Cardiac muscle cell (in vitro differentiated cells and primary cell): ENCODE measurements at regions not wholly inside any gene's neighbourhood (a gene's known extent, or its start where the extent isn't known, plus 50 kb on each side); places are given as distances from the start of the nearest gene placed in this dataset.
A peak's percentile ranks its signal among the peaks of the same experiment; 100 is the strongest.

Experiments
- DNase-seq, 2 donors: peaks; one replicate each; pipeline versions ENCODE4 v3.0.0 to v3.0.0-alpha.2; 2010 to 2017; ENCODE audit warnings: low read depth in 1 of 2, low spot score in 1 of 2
- H3K27ac ChIP-seq: fragments of 200-600 bp; sonication (generic); 2 replicates; pipeline ENCODE4 v1.5.1; 2016
- H3K27me3 ChIP-seq: fragments of 200-600 bp; sonication (generic); 2 replicates; pipeline ENCODE4 v1.6.0; 2016; ENCODE audit warnings: control low read depth
- H3K36me3 ChIP-seq: fragments of 200-600 bp; sonication (generic); 2 replicates; pipeline ENCODE4 v1.5.1; 2016; ENCODE audit warnings: control low read depth
- H3K4me1 ChIP-seq: fragments of 200-600 bp; sonication (generic); 2 replicates; pipeline ENCODE4 v1.8.1; 2017; ENCODE audit warnings: low read depth, mild to moderate bottlenecking, mixed run types
- H3K4me3 ChIP-seq: fragments of 200-600 bp; sonication (generic); 2 replicates; pipeline ENCODE4 v1.5.1; 2016; ENCODE audit warnings: mild to moderate bottlenecking
- H3K9me3 ChIP-seq: fragments of 200-600 bp; sonication (generic); 2 replicates; pipeline ENCODE4 v1.5.1; 2017; ENCODE audit warnings: low read depth, mild to moderate bottlenecking, control low read depth
- TF ChIP-seq, protein P1 (sequence below): IDR thresholded peaks from 2 replicates; pipeline ENCODE4 v1.5.1; 2012; ENCODE audit warnings: low read depth, mild to moderate bottlenecking, low read length

DNA sequence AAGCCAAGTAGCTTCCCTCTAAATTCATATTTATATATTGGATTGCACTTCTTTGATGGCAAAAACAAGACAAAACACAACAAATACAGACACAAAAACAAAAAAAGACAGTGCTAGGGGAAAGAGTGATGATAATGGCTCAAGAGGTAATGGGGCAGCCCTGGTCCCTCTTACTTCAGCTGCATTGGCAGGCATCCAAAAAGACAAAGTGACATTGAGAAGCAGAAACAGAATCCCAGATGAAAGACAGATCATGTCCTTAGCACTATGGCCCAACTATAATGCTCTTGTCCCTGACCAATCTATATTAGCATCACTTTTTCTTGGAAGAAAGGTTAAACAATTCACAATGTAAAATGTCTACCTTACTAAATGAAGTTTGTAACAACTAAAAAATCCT is 76.2 kb downstream of the GPR85 start:
- Histone ChIP-seq H3K4me3 (no peak overlapping the region), H3K27ac (no peak overlapping the region), H3K27me3 (no peaks in the 10 kb centered on the region), H3K36me3 (no peaks in the 10 kb centered on the region), H3K4me1 (peaks cover 14% of the 10 kb centered on the region), H3K9me3 (no peaks in the 10 kb centered on the region)
- TF ChIP-seq, protein P1, sequence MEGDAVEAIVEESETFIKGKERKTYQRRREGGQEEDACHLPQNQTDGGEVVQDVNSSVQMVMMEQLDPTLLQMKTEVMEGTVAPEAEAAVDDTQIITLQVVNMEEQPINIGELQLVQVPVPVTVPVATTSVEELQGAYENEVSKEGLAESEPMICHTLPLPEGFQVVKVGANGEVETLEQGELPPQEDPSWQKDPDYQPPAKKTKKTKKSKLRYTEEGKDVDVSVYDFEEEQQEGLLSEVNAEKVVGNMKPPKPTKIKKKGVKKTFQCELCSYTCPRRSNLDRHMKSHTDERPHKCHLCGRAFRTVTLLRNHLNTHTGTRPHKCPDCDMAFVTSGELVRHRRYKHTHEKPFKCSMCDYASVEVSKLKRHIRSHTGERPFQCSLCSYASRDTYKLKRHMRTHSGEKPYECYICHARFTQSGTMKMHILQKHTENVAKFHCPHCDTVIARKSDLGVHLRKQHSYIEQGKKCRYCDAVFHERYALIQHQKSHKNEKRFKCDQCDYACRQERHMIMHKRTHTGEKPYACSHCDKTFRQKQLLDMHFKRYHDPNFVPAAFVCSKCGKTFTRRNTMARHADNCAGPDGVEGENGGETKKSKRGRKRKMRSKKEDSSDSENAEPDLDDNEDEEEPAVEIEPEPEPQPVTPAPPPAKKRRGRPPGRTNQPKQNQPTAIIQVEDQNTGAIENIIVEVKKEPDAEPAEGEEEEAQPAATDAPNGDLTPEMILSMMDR = no peak
- DNase-seq = peak in 1 of 2 donors; percentile 68

DNA sequence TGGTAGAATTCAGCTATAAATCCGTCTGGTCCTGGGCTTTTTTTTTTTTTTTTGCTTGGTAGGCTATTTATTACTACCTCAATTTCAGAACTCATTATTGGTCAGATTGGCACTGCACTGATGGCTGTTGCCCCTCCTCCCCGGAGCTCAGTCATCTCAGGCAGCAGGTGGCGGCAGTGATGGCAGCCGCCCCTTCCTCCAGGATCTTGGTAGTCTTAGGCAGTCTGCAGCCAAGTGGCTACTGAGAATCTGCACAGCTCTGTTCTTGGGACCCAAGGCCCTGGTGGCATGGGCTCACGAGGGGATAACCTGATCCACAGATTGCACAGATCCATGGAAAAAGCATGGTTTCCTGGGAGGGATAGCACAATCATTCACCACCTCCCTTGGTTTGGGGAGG is 77.9 kb downstream of the GPR85 start:
- no peak for DNase-seq
- Histone ChIP-seq H3K4me3 (no peak overlapping the region), H3K36me3 (no peaks in the 10 kb centered on the region), H3K27ac (no peak overlapping the region), H3K4me1 (peaks cover 17% of the 10 kb centered on the region), H3K27me3 (no peaks in the 10 kb centered on the region), H3K9me3 (no peaks in the 10 kb centered on the region)
- TF ChIP-seq, protein P1 = no peak

DNA sequence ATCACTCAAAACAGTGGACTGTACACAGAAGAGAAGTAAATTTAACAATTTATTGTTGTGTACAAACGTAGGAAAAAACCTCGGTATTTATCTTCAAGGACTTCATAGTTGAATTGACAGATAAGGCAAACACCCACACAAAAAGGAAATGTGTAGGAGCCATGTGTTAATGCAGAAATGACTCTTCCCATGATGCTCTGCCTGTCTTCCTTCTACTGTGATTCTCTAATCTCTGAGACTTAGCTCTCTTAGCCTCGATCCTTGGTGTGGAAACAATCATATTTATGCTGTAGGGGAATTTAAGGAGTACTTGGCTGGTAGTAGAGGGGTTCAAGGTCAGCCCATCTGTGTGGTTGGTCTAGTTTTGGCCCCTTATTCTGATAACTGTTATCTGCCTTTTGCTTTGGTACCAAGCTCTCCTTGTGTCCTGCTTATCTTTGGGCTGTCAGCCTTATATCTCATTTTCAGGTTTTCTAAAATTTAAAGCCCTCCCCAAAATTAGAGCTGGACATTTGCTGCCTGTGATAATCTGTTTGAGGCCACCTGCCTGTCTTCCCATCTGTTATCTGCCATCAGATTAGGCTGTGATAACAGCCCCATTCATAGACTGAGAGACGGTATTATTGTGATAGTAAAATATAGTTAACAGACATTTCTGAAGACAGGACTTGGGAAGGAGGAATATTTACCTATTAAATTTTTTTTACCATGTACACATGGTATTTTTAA is 81.7 kb downstream of the GPR85 start:
- H3K4me1 ChIP-seq = peaks cover 6% of the 10 kb centered on the region

DNA sequence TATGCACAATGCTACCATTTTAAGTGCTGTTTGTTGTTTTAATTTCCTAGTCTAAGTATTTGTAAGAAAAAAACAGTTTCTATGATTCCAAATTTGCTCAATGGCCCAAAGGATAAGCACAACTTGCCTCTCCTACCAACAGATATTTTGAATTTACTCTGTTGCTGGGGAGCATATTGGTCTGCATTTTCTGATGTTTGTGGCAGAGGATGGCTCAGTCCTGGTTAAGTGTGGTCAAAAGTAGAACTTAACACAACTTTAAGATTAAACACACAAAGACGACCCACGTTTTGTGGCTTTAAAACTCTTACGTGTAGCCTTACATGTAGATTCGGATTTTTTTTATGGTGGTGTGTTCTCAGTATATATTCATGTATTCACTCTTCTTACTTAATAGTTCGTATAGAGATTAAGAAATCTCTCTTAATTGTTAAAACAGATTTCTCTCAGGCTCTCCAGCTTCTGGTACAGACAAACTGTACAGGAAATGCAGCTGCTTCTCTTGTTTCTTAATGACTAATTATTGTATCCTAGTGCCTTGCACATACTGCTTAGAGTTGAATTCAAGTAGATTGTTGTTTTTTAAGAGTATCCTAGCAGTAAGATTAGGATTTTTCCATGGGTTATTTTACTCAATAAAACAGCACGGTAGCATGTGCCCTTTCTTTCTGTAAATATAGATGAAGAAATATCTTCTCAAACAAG is 86.2 kb downstream of the GPR85 start:
- H3K27ac ChIP-seq = no peak overlapping the region
- TF ChIP-seq, protein P1 = no peak
- no peaks in the 10 kb centered on the region for H3K36me3 ChIP-seq
- no peak for DNase-seq
- H3K27me3 ChIP-seq = no peaks in the 10 kb centered on the region
- no peak overlapping the region for H3K4me3 ChIP-seq
- H3K4me1 ChIP-seq = peaks cover 5% of the 10 kb centered on the region
- H3K9me3 ChIP-seq = no peaks in the 10 kb centered on the region

More for the DNA sequence above, 81.7 kb downstream of the GPR85 start:
- no peaks in the 10 kb centered on the region for H3K27me3 ChIP-seq
- no peaks in the 10 kb centered on the region for H3K36me3 ChIP-seq
- no peak overlapping the region for H3K4me3 ChIP-seq
- DNase-seq = no peak
- TF ChIP-seq, protein P1 = no peak
- no peaks in the 10 kb centered on the region for H3K9me3 ChIP-seq
- H3K27ac ChIP-seq = no peak overlapping the region

DNA sequence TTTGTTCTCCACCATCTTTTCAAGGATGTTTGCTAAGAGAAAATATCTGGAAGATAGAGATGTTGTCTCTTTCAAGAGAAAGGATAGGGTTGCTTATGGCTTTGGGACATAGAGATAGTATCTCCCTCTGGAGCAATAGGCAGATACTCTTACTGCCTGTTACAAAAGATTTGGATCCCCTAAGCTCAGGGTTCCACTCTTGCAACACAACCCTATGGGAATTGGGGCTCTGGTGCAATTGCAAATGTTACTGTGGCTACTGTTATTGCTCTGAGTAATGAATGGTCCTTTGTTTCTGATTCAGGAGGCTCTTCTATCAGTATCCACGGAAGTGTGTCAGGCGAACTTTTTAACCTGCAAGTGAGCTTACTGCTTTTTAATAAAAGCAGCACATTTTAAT is 88.8 kb downstream of the GPR85 start:
- TF ChIP-seq, protein P1 = no peak
- H3K4me3 ChIP-seq = no peak overlapping the region
- peak in 1 of 2 donors; percentile 27 for DNase-seq

More for the DNA sequence above, 88.8 kb downstream of the GPR85 start:
- H3K36me3 ChIP-seq = no peaks in the 10 kb centered on the region
- H3K9me3 ChIP-seq = no peaks in the 10 kb centered on the region
- H3K27ac ChIP-seq = no peak overlapping the region
- no peaks in the 10 kb centered on the region for H3K27me3 ChIP-seq
- H3K4me1 ChIP-seq = no peaks in the 10 kb centered on the region
